Pons (tissue), 1 donor: ENCODE measurements at regions not wholly inside any gene's neighbourhood (a gene's known extent, or its start where the extent isn't known, plus 50 kb on each side); places are given as distances from the start of the nearest gene placed in this dataset.
A peak's percentile ranks its signal among the peaks of the same experiment; 100 is the strongest.
"Not testable (repeated sequence)": the region's sequence is repeated elsewhere in the genome, so short reads cannot be mapped to it uniquely, and the experiment has no call there.

Source experiments
- DNase-seq: peaks from one replicate; pipeline ENCODE4 v3.0.0-alpha.2; 2016; ENCODE audit warnings: low spot score

DNA sequence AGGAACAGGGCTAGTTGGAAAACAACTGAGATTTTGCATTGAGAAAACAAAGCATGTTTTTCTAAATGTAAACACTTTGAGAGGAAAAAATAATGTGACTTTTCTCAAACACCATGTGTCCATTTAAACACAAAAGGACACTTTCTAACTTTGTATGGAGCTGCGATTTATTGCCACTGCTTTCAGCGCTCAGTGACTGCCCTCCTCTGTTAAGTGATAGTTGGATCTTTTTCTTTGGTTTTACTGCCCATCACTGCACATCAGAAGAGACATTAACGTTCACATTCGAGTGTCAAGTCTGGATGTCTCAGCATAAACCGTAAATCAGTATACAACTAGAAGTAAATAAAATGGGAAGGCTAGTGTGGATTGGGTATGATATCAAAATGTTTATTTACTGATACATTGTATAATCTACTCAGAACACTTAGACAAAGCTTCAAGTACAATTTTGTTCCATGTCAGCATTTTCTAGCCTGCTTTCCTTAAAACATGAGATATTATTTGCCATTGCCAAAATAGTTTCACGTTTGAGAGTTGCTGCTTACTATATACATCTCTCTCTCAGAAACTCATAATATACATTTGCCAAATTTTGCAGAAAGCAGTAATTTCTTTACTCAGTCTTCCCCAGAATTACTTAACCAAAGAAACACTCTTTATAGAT is 237.6 kb downstream of the IKZF2 start:
- DNase-seq: no peak

GRCh38 chr2:212912445-212913103 is 238.8 kb downstream of the IKZF2 start:
- no peak for DNase-seq

DNA sequence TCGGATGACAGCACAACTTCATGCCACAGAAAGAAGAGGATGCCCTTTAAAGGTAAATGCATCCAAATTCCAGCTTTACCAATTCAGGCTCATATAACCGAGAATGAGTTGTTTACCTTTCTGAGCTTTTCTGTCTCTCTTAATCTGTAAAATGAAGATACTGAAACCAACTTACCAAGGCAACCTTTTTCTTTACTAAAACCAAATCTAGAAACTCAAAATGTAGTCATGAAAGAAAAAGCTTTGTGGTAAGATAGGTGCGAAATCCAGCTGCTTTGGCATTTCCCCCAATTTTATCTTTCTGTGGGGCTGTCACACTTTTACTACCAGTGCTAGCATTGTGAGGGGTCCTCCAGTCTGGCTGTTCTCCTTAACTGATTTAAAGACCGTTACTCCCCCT is 240.4 kb downstream of the IKZF2 start:
- DNase-seq: no peak

DNA sequence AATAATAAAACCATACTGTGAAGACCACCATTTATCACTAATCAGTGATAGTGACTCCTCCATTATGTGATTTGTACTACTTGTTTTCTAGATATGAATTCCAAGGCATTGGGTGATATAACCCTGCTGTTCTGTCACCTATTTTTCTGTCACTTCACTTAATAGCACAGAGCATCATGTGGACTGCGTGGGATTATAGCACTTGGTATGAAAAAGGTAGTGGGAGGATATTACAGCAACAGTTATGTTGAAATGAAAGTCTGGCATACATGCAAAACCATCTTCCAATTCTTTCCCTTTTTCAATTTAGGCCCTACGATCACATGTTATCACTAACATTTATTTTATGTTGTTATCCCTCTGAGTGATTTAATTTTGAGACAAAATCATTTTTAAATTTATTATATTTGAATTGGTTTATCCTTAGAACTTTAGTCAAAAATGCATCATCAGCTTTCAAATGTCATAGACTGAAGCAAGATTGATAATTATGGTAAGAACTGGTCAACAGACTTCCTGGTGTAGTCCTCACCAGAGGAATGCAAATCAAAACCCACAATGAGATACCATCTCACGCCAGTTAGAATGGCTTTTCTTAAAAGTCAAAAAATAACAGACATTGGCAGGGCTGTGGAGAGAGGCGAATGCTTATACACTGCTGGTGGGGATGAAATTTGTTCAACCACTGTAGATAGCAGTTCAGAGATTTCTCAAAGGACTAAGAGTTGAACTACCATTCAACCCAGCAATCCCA is 242.6 kb downstream of the IKZF2 start:
- DNase-seq: no peak

GRCh38 chr2:212908031-212908430 is 243.4 kb downstream of the IKZF2 start:
- DNase-seq: no peak

GRCh38 chr2:212906620-212907019 is 244.8 kb downstream of the IKZF2 start:
- DNase-seq: no peak

DNA sequence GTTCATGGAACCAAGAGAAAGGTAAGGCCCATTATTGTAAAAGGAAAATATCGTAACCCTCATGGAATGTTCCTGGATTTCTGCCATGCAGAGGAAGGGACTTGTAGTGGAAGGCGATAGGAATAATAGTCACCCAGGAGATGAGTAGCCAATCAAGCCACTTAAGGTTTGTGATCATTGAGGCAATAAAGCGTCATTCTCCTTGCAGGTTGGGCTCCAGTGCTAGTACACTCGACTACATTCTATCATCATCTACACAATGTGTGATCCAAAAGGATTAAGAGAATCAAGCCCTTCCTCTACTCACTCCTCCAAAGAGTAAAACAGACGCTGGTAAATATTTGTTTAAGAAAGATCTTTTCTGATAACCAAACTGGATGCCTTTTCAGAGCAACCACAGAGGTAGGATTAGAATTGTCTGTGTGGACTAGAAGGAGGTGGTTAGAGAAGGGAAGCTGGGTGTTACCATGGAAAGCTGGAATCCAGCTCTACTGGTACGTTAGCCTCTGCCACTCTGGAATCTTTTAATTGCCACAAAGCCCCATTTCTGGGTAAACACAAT is 245.7 kb downstream of the IKZF2 start:
- no peak for DNase-seq

GRCh38 chr2:212904646-212905045 is 246.8 kb downstream of the IKZF2 start:
- DNase-seq: no peak

GRCh38 chr2:212903413-212903812 is 248.0 kb downstream of the IKZF2 start:
- no peak for DNase-seq

DNA sequence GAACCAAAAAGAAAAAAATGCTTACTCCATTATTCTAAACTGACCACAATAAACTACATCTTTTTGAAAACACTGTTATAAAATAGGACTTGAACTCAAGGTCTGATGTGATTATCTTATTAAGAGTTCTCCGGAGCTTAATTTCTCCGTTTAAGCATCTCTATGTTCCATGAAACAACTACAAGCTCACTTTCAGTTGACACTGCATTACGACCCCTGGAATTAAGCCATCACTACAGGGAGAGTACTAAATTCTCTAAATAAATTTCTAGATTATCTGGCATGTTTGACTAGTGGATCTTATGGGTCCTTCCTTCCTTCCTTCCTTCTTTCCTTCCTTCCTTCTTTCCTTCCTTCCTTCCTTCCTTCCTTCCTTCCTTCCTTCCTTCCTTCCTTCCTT is 249.0 kb downstream of the IKZF2 start:
- no peak for DNase-seq

GRCh38 chr2:212901604-212902275 is 249.7 kb downstream of the IKZF2 start:
- no peak for DNase-seq

DNA sequence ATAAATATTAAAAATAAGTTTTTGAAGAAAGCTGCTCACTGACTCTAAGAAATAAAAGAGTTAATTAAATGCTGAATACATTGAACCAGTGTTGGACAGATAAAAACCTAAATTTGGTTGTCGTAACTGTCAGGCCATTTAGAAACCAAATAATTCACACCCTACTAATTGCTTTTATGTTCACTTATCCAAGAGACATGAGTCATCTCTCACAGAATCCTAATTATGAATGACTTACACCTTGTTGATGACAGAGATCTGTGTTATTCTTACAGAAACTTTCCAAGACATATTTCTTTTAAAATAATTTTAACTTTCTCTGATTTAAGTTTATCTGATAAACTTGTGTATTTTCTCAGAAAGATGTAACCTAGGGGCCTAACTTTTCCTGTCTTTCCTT is 250.7 kb downstream of the IKZF2 start:
- DNase-seq: no peak

DNA sequence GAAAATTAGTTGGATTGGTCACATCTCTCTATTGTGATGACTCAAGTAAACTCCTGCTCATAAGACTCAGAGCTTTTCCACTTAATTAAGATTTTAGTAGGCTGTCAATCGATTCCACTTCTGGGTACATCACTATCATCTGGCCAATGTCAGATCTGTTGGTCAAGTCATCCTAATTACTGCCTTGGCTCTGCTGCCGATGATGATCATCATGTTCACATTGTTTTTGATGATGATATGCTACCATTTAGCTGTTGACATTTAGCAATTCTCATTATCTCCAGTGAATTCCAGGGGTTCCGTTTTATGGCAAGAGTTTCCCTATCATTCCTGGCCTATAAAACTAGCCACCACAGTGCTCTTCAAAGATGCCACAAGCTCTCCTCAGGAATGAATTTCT is 253.4 kb downstream of the IKZF2 start:
- DNase-seq: no peak

DNA sequence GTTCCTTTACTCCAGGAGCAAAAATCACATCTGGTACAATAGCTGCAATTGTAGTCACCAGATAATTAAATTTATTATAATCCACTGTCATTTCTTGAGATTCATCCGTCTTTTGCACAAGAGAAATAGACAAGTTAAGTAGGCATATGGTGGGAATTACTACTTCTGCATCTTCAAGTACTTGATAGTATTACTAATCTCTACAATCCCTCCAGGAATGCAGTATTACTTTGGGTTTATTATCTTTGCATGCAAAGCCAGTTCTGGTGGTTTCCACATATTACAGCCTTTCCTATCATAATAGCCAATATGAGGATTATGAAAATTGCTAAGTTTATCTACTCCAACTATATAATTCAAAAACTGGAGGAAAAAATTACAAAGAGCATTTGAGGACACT is 254.1 kb downstream of the IKZF2 start:
- no peak for DNase-seq

DNA sequence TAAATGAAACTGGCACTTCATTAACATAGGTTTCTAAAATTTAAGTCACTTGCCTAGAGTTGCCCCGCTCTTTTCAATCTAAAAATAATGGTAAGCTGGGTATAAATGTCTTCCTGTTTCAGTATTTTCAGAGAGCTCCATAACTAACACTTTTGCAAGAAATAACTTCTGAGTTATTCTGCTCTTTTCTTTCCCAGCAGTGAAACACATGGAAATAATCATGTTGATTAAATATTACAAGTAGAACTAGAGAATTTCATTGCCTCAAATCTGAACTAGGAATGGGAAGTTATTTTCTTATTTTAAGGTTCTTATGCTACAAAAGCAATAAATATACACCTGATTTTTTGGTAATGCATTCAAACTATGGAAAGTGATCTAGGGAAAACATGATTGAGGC is 257.4 kb downstream of the IKZF2 start:
- DNase-seq: no peak

DNA sequence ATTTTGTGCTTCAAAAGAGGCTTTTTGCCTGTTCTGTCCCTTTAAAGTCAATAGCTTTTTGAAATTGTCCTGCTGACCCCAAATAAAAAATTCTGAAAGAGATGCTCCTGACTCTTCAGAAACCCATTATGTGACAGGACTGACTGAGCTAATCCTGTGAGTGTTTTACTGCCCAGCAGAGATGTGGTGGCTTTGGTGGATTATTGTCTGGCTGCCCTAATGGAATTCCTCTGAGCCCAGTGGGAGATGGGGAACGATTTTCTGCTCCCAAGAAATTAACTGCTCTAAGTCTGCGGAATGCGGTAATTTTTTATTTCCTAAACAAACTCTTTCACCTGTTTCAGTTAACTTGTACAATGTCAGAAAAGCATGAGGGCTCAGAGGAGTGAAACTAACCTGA is 258.2 kb downstream of the IKZF2 start:
- DNase-seq: no peak

DNA sequence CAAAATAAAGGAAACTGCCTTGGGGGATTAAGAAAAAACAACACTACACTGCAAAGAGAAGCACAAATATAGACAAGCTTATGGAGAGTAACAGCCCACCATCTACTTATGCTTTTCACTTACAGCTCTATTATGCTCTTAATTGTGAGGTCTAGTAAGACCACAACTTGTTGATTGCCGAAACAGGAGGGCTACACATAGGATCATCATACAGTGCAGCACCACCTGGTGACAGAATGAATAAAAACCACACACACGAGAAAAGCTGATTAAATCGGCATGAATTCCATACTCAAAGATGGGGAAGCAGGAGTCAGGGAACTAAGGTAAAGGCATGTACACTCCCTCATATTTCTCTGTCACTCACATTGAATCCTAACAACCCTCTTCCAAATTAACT is 259.2 kb downstream of the IKZF2 start:
- DNase-seq: peak; percentile 16

GRCh38 chr2:212891580-212891979 is 259.8 kb downstream of the IKZF2 start:
- no peak for DNase-seq

DNA sequence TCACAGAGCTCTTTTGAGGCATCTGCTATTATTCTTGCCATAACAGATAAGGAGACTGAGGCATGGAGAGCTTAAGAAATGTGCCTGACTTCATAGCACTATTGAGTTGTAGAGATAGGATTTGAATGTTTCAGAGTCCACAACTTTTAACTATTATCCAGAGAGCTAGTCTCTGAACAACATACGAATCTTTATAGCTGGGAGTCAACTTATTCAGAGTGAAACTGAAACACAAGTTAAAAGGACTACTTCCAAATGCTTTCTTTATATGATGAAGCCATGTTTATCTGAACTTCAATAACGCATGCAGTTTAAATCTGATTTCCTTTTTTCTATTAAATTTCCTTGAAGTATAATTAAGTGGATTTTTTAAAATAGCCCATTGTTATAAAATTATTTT is 268.8 kb downstream of the IKZF2 start:
- no peak for DNase-seq

- DNase-seq: not testable (repeated sequence)
Observed at GRCh38 chr2:212876556-212876955, 274.9 kb downstream of the IKZF2 start.

GRCh38 chr2:212875950-212876349 is 275.5 kb downstream of the IKZF2 start:
- DNase-seq: not testable (repeated sequence)

DNA sequence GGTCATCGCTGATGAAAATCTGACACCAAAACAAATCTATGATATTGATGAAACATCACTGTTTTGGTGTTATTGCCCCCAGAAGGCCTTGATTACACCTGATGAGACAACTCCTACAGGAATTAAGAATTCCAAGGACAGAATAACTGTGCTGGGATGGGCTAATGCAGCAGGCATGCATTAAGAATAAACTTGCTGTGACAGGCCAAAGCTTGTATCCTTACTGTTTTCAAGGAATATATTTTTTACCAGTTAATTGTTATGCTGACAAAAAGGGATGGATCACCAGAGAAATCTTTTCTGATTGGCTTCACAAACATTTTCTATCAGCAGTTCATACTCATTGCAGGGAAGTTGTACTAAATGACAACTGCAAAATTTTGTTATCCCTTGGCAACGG is 278.2 kb downstream of the IKZF2 start:
- no peak for DNase-seq
